SHP77 (cell line): ENCODE measurements at regions not wholly inside any gene's neighbourhood (a gene's known extent, or its start where the extent isn't known, plus 50 kb on each side); places are given as distances from the start of the nearest gene placed in this dataset.
A peak's percentile ranks its signal among the peaks of the same experiment; 100 is the strongest.

Experiments used
- DNase-seq, 2 experiments: peaks; one replicate each; lab custom pipeline; 2025; lab: John Stamatoyannopoulos, UW

- no peak for DNase-seq
Measured at GRCh38 chr22:48207919-48208535, 1445.6 kb downstream of the TBC1D22A start.

GRCh38 chr22:48205790-48206189, 1443.3 kb downstream of the TBC1D22A start:
- no peak for DNase-seq

- no peak for DNase-seq
Measured at GRCh38 chr22:48205161-48205560, 1442.7 kb downstream of the TBC1D22A start.

GRCh38 chr22:48204296-48204695, 1441.8 kb downstream of the TBC1D22A start:
- no peak for DNase-seq

DNA sequence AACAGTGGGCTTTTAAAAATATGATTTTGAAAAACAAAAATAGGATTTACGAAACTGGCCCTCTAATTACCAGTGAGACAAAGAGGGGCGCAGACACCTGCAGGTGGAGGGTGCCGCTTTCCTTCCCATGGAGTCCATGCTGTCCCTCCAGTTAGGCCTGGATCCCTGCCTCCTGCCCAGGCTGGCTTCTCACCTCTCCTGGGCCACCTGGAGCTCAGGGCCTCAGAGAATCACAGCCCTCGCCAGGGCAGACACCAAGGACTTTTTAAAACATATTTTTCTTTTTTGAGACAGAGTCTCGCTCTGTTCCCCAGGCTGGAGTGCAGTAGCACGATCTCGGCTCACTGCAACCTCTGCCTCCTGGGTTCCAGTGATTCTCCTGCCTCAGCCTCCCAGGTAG, 1437.2 kb downstream of the TBC1D22A start:
- no peak for DNase-seq

- no peak for DNase-seq
Measured at GRCh38 chr22:48198489-48199459, 1436.3 kb downstream of the TBC1D22A start.

- DNase-seq = no peak
Measured at GRCh38 chr22:48197189-48197690, 1434.8 kb downstream of the TBC1D22A start.

DNA sequence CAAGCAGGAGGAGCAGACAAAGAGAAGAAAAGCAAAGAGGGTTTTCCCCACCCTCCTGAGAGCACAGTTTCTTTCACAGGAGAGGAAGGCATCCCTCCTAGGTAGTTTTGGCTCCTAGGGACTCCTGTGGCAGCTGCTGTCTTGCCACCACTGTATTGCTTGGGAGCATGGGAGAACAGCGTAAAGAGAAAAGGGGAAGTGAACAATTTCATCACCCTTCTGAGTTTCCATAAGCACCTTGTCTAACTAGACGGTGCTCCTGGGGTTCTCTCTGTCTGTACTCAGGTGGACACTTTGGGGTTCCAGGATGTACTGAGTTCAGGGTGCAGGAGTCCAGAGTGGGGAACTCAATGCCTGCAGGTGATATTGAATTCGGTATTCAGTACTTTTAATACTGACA, 1430.5 kb downstream of the TBC1D22A start:
- DNase-seq = no peak

DNA sequence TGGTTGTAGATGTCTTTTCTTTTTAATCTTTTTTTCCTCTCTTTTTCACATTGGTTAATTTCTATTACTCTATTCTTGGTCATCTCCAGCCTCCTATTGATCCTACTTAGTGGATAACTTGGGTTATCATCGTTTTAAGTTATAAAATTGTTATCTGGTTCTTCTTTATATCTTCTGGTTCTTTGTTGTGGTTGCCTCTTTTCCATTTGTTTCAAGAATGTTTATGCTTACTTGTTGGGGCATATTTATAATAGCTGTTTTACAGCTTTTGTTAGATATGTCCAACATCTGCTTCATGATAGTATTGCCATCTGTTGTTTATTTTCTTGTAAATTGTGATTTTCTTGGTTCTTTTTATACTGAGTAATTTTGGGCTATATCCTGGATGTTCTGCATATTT, 1429.6 kb downstream of the TBC1D22A start:
- no peak for DNase-seq

- DNase-seq = no peak
Measured at GRCh38 chr22:48188231-48188721, 1425.8 kb downstream of the TBC1D22A start.

DNA sequence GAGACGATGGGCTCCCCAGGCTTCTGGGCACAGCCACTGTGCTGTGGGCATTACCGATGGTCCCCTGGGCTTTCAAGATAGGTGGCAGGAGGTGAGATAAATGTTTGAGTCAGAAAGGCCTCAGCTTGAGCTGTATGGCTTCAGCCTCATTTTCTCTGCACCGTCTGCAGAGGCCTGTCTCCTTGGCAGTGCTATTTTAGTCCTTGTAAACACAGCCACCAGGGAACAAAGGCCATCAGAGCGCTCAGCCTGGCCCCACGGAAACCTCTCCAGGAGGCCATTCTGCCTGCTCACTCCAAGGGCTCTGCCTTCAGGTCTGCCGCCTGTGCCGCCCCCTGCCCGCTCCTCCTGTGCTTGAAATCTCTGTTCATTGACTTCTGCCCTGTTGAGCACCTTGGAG, 1424.9 kb downstream of the TBC1D22A start:
- peak in 1 of 2 experiments; percentile 38 for DNase-seq

DNA sequence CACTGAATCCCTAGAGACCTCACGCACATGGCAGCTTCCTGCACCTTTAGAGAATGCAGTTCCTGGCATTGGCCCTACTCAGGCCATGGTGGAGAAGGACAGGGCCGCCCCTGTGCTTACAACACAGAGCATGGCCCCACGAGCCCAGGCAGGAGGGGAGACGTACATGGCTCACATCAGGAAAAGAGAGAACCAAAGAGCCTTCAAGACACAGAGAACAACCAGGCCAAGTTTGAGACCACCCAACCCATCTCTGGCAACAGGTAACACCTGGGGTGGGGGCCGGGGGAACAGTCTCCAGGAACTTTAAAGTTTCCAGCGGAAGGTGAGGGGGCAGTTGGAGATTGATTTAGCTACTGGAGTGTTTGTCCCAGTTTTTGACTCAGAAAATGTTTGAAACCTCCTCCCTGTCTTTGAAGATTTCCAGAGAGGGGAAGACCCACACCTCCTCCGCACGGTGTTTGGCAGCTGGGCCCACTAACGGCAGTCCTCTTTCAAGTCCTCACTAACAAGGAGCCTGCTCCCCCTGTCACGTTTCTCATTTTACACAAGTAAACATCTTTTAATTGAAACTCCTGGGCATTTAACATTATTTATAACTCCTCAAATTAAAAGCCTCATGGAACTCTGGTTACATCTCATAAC, 1423.8 kb downstream of the TBC1D22A start:
- no peak for DNase-seq

- DNase-seq = no peak
Measured at GRCh38 chr22:48185071-48186055, 1422.9 kb downstream of the TBC1D22A start.

- no peak for DNase-seq
Measured at GRCh38 chr22:48182846-48183805, 1420.7 kb downstream of the TBC1D22A start.

DNA sequence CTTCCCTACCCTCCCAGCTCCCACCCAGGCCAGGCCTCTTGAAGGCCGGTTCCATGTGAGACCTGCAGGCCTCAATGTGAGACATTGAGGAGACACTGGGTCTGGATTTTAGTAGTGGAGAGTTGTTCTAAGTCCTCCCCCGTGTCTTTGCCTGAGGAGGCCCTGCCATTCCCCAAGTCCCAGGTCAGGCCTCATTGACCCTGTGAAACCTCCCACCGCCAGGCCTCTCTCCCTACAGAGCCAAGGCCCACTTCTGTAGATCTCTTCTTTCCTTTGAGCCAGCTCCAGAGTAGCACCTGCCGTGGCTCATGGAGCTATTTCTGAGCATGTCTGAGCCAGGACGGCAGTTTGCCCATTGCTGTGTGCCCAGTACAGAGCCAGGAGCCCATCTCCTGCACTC, 1419.6 kb downstream of the TBC1D22A start:
- DNase-seq = no peak

GRCh38 chr22:48181263-48181955, 1419.0 kb downstream of the TBC1D22A start:
- no peak for DNase-seq

- DNase-seq = no peak
Measured at GRCh38 chr22:48180631-48181030, 1418.2 kb downstream of the TBC1D22A start.

- no peak for DNase-seq
Measured at GRCh38 chr22:48179571-48180546, 1417.4 kb downstream of the TBC1D22A start.
